ENCODE measurements at regions not wholly inside any gene's neighbourhood (a gene's known extent, or its start where the extent isn't known, plus 50 kb on each side); places are given as distances from the start of the nearest gene placed in this dataset.

DNA sequence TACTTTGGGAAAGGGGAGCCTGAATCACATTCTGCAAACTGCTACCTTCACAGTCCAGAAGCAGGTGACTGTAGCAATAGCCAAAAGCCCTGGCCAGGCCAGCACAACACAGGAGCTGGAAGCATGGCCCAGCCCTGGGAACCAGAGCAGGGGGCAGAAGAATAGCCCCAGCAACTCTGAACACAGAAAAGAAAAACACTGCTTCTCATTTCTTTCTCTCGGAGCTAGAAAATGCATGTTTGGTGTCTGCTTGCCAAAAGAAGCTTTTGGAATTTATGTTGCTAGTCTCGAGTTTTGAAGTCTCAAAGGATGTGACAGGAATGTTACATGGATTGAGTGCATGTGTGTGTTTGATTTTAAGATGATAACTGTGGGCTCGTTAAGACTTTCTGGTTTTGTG is 79.8 kb upstream of the SCAF8 start:
- TF ChIP-seq, protein P1, sequence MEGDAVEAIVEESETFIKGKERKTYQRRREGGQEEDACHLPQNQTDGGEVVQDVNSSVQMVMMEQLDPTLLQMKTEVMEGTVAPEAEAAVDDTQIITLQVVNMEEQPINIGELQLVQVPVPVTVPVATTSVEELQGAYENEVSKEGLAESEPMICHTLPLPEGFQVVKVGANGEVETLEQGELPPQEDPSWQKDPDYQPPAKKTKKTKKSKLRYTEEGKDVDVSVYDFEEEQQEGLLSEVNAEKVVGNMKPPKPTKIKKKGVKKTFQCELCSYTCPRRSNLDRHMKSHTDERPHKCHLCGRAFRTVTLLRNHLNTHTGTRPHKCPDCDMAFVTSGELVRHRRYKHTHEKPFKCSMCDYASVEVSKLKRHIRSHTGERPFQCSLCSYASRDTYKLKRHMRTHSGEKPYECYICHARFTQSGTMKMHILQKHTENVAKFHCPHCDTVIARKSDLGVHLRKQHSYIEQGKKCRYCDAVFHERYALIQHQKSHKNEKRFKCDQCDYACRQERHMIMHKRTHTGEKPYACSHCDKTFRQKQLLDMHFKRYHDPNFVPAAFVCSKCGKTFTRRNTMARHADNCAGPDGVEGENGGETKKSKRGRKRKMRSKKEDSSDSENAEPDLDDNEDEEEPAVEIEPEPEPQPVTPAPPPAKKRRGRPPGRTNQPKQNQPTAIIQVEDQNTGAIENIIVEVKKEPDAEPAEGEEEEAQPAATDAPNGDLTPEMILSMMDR (IDR thresholded peaks at IDR 0.05), result no peak
- TF ChIP-seq EZH2 (IDR thresholded peaks at IDR 0.05) (no peak), EZH2phosphoT487 (IDR thresholded peaks at IDR 0.05) (no peak)

All from neural progenitor cell (in vitro differentiated cells).